Myocyte (in vitro differentiated cells): ENCODE measurements at regions not wholly inside any gene's neighbourhood (a gene's known extent, or its start where the extent isn't known, plus 50 kb on each side); places are given as distances from the start of the nearest gene placed in this dataset.

Experiments
- DNase-seq: peaks from one replicate; pipeline ENCODE4 v3.0.0-alpha.2; 2012; ENCODE audit warnings: low read depth

- DNase-seq = no peak
Measured at GRCh38 chr22:22148905-22149304, 95.7 kb upstream of the VPREB1 start.

DNA sequence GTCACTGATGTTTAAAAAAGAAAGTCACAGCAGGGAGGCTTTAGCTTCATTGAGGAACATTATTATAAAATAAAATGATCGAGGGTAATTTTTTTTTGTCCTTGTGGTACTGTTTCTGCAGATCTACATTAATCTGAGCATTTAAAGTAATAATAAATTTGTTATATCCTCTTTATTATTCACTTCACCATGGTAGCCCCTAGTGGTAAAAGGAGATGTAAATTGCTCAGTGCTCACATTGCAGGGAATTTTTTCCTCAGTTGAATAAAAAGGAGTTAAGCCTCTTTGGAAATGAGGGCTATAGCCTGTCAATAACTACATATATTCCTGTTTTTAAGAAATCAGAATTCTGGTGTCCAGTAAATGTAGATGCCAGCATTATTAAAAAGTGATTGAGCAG lies 99.7 kb upstream of the VPREB1 start:
- no peak for DNase-seq

- no peak for DNase-seq
Measured at GRCh38 chr22:22143448-22143847, 101.1 kb upstream of the VPREB1 start.

GRCh38 chr22:22142661-22143060 lies 101.9 kb upstream of the VPREB1 start:
- no peak for DNase-seq

- DNase-seq = no peak
Measured at GRCh38 chr22:22141771-22142591, 102.6 kb upstream of the VPREB1 start.

DNA sequence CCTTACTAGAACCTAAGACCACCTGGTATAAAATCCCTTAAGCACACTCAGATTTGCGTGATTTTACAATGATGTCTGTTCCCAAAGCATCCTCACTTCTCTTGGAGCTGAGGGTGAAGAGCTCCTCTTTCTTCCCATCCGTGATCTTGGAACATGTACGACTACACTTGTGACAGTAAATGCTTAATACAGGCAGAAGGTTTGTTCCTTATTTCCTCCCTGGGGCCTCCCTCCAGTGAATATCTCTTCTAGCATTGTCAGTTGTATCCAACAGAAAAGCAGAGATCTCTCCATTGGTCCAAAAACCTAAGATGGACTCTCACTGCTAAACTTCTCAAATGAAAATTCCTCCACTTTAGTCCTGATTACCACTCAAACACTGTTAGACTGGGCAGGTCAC lies 103.6 kb upstream of the VPREB1 start:
- DNase-seq = no peak

GRCh38 chr22:22139364-22139763 lies 105.2 kb upstream of the VPREB1 start:
- no peak for DNase-seq

DNA sequence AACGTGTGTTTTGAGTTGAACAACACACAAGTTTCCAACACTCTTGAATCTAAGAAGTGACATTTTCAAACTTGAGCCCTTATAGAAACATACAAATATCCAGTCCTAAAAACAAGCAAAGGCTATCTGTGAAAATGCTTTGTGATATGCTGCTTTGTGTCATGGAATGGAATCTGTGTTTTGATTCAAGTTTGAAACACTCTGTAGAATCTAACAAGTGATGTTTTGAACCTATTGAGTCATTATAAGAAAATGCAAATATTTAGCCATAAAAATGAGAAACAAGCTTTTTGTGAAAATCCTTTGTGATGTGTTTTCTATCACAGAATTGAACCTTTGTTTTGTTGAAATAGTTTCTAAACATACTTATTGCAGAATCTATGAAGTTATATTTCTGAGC lies 105.7 kb upstream of the VPREB1 start:
- DNase-seq = no peak

DNA sequence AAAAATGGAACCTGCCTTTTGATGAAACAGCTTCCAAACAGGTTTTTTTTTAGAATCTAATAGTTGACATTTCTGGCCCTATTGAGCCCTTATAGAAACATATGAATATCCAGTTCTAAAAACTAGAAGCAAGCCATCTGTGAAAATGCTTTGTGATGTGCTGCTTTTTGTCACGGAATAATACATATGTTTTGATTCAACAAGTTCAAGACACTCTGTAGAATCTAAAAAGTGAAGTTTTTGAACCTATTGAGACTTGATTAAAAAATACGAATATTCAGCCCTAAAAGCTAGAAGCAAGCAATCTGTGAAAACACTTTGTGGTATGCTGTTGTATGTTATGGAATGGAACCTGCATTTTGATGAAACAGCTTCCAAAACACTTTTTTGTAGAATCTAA lies 106.7 kb upstream of the VPREB1 start:
- DNase-seq = no peak

GRCh38 chr22:22133910-22134309 lies 110.7 kb upstream of the VPREB1 start:
- no peak for DNase-seq

DNA sequence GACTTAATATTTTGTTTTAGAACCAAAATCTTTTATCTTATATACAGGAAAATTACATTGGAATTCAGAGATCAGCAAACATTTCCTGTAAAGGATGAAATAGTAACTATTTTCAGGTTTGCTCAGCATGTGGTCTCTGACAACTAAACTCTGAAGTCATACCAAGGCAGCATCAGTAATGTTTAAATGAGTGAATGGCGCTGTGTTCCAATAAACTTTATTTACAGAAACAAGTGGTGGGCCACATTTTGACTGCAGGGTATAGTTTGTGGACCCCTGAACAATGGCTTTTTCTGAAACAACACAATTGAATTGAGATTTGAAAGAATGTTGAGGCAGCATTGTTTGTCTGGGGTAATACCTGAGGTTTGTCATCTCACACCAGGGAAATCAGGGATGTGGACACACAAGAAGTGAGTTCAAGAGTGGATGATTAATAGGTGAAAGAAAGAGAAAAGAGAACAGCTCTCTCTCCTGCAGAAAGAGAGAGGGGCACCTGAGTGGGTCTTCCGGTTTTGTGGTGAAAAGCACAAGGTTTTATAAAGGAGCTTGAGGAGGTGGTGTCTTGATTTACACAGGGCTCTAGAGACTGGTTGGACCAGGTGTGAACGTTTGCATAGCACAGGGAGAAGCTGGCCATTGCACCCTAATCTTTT lies 113.5 kb upstream of the VPREB1 start:
- no peak for DNase-seq

DNA sequence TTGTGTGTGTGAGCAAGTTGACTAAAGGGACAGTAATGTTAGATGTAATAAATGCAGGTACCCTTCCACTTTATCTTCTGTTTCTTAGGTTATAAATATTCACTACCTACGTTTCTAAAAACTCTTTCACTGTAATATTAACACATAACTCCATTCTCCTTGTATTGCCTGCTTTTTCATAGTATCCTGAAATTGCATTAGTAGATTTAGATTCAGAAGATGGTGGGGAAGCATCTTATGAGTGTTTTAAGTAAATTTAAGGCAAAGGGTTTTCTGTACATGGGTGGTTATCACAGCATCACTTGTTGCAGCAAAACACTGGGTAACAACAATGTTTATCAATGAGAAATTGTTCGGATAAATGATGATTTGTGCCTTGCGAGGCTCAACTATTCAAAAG lies 115.2 kb upstream of the VPREB1 start:
- DNase-seq = no peak

DNA sequence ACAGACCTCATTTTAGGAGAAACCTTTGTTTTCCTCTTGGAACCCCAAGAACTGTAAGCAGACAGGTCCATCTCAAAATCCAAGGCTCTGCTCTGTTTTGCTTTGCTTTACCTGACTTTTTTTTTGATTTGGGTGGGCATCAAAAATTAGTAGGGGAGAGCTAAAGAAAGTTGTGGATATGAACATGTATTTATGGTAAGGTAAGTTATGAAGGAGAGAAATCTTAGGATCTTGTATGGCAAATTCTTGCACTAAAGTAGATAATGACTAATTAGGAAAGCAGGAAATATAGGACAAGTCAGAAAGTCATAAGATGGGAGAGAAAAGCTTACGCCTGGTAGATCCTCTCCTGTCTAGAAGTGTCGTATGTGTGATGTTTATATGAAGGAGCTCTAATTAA lies 116.1 kb upstream of the VPREB1 start:
- DNase-seq = no peak

DNA sequence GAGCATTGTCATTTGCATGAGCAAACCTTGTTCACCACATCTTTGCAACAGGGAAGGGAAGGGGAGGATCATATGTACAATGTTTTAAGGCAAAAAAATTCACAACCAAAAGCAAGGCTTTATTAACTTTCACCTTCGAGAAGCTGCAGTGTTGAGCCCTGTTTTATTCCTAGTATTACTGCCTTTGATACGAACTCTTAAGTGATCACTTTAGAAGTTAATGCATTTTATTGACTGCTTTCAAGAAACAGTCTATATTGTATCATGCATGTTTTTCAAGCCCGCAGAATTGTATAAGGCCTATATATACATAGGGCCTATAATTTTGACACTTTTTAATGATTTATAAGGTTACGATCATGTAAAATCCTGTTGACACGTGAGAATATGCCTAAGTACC lies 117.5 kb upstream of the VPREB1 start:
- DNase-seq = no peak

DNA sequence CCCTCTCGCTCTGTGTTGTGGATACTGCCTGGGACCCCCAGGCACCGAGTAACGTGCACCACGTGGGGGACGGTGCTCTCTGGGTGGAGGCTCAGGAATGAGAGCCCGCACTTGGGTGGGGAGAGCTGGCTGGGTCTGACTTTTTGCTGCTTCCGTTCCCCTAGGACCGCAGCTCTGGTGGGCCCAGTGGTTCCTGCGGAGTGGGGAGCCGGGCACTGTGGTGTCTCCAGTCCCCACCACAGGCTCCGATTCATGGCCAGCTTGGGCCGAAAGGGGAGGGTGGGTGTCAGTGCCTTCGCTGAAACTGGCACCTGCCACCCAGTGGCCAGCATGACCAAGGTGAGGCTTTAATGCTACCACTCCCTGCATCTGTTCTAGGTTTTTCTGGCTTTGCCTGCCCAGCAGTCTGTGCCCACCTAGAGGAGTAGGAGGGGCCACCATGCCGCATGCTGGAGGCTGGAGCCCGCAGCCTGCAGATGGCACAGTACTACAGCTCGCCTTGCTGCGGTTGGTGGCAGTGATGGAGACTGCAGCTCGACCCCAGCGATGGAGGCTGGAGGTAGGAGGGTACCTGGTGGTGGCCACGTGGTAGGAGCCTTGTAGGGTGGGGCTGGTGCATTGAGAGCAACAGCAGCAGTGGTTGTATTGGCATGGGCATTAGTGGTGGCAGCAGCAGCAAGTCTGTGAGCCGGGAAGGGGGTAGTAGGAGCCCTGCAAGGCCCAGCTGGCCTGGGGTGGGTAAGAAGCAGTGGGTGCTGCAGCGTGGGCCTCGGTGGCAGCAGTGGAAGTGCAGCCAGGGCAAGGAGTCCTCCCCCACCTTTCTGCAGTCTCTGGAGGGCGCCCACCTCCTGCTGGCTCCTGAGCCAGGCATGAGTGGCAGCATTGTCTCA lies 118.8 kb upstream of the VPREB1 start:
- no peak for DNase-seq

GRCh38 chr22:22125028-22125578 lies 119.5 kb upstream of the VPREB1 start:
- no peak for DNase-seq

GRCh38 chr22:22124374-22124773 lies 120.2 kb upstream of the VPREB1 start:
- no peak for DNase-seq

DNA sequence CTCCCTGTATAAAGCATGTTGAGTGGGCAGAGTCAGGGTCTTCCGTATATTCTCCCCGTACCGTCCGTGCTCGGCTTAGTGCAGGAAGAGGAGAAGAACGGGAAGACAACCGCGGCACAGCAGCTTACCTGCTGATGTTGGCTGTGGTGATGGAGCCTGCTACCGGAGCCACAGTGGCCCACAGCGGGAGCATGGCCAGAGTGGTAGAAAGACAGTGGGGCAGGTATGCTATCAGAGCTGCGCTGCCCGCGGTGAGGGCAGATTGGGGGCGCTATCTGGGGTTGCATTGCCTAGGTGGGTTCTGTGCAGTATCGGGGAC lies 120.7 kb upstream of the VPREB1 start:
- no peak for DNase-seq

- no peak for DNase-seq
Measured at GRCh38 chr22:22123118-22123959, 121.2 kb upstream of the VPREB1 start.

DNA sequence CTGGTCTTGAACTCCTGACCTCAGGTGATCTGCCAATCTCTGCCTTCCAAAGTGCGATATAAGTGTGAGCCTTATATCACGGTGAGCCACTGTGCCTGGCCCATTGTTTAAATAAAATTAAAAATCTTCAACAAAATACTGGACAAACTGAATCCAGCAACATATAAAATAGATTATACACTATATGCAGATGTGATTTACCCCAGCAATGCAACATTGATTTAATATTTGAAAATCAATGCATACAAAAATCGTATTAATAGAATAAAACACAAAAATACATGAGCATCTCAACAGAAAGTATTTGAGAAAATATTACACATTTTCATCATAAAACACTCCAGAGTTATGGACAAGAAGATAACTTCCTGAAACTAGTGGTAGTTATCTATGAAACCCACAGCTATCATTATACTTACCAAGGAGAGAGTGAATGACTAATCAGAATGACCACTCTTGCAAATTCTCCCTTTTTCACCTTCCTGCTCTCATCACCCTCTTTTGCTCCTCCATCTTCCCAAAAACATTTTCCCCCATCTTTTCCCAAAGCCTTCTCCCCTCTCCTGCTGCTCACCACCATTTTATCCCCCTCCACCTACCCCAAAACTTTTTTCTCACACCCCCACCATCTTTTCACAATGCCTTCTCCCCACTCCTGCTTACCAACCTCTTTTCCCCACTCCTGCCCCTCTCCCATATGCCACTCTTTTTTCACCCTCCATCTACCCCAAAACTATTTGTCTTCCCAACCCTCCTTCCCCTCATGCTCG lies 122.1 kb upstream of the VPREB1 start:
- DNase-seq = no peak
